GM21367 (cell line): ENCODE measurements at regions not wholly inside any gene's neighbourhood (a gene's known extent, or its start where the extent isn't known, plus 50 kb on each side); places are given as distances from the start of the nearest gene placed in this dataset.

Experiments
- ATAC-seq: cut with Tn5 transposase; IDR thresholded peaks from one replicate; pipeline ENCODE4 v1.9.1; 2021; ENCODE audit not compliant: unreplicated experiment

- no peak for ATAC-seq
These were observed 116.6 kb upstream of the TOP3B start for GRCh38 chr22:22099194-22099486.

GRCh38 chr22:22098457-22099193, 116.0 kb upstream of the TOP3B start:
- ATAC-seq, result no peak

GRCh38 chr22:22097727-22098228, 115.2 kb upstream of the TOP3B start:
- ATAC-seq, result no peak

GRCh38 chr22:22094921-22095320, 112.3 kb upstream of the TOP3B start:
- ATAC-seq, result no peak

- no peak for ATAC-seq
These were observed 111.9 kb upstream of the TOP3B start for GRCh38 chr22:22094514-22094913.

- ATAC-seq, result no peak
These were observed 111.2 kb upstream of the TOP3B start for GRCh38 chr22:22093743-22094142.

- no peak for ATAC-seq
These were observed 110.4 kb upstream of the TOP3B start for GRCh38 chr22:22092974-22093373.

GRCh38 chr22:22092101-22092500, 109.5 kb upstream of the TOP3B start:
- no peak for ATAC-seq

- no peak for ATAC-seq
These were observed 108.9 kb upstream of the TOP3B start for GRCh38 chr22:22091400-22091878.

- ATAC-seq, result no peak
These were observed 108.2 kb upstream of the TOP3B start for GRCh38 chr22:22090650-22091399.

- ATAC-seq, result no peak
These were observed 107.1 kb upstream of the TOP3B start for GRCh38 chr22:22089459-22090308.

GRCh38 chr22:22088658-22089458, 106.3 kb upstream of the TOP3B start:
- no peak for ATAC-seq

GRCh38 chr22:22087854-22088657, 105.5 kb upstream of the TOP3B start:
- ATAC-seq, result no peak

- ATAC-seq, result no peak
These were observed 104.0 kb upstream of the TOP3B start for GRCh38 chr22:22086501-22087158.

GRCh38 chr22:22085702-22086500, 103.3 kb upstream of the TOP3B start:
- no peak for ATAC-seq

- no peak for ATAC-seq
These were observed 101.6 kb upstream of the TOP3B start for GRCh38 chr22:22084089-22084711.

GRCh38 chr22:22082960-22083359, 100.4 kb upstream of the TOP3B start:
- no peak for ATAC-seq

- no peak for ATAC-seq
These were observed 99.7 kb upstream of the TOP3B start for GRCh38 chr22:22082229-22082835.
